Gastroesophageal sphincter (tissue), 3 donors: ENCODE measurements at regions not wholly inside any gene's neighbourhood (a gene's known extent, or its start where the extent isn't known, plus 50 kb on each side); places are given as distances from the start of the nearest gene placed in this dataset.

ENCODE experiments used
- CTCF ChIP-seq, 4 experiments: fragments of 200-600 bp in 2 of 4; fragments of 450-650 bp in 2 of 4; sonication (generic) in 1 of 4; IDR thresholded peaks; one replicate each; pipeline ENCODE4 v1.5.1; 2017 to 2019; ENCODE audit warnings: antibody characterized with exemption in 4 of 4, mild to moderate bottlenecking in 2 of 4, moderate library complexity in 2 of 4
- EP300 ChIP-seq: sonication (generic); formaldehyde crosslinking; IDR thresholded peaks from one replicate; pipeline ENCODE4 v1.6.1; 2017; ENCODE audit warnings: antibody characterized with exemption, mild to moderate bottlenecking
- POLR2A ChIP-seq, 2 donors: fragments of 450-650 bp; IDR thresholded peaks; one replicate each; pipeline ENCODE4 v1.6.1; 2017; ENCODE audit warnings: antibody characterized with exemption in 2 of 2, mild to moderate bottlenecking in 2 of 2, moderate library complexity in 1 of 2
- POLR2AphosphoS5 ChIP-seq: sonication (generic); formaldehyde crosslinking; IDR thresholded peaks from one replicate; pipeline ENCODE4 v1.6.1; 2017; ENCODE audit warnings: antibody characterized with exemption

GRCh38 chrX:13492286-13492685 is 77.1 kb upstream of the EGFL6 start:
- TF ChIP-seq EP300 (no peak), CTCF (IDR thresholded peaks at IDR 0.05) (no peak), POLR2A (IDR thresholded peaks at IDR 0.05) (no peak), POLR2AphosphoS5 (no peak)
